ENCODE measurements at regions not wholly inside any gene's neighbourhood (a gene's known extent, or its start where the extent isn't known, plus 50 kb on each side); places are given as distances from the start of the nearest gene placed in this dataset.

DNA sequence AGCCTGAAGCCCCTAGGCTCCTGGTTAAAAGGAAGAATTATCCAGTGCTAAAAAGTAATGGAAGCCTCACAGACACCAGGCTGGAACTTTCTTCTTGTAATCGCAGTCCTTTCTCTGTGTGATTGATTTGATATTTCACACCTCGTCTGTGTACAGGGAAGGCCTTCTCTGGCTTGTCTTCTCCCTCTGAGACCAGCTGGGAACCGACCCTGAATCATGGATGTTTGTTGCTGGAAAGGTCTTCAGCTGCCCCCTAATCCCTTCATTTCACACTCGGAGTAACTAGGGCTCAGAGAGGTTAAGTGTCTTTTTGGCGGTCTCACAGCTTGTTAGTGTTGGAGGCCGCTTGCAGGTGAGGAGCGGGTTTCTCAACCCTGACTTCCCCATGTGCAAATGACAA is 500.2 kb upstream of the CDH4 start:
- H3K27ac ChIP-seq = no peak overlapping the region
- no peak overlapping the region for H3K4me3 ChIP-seq
- H3K36me3 ChIP-seq = no peaks in the 10 kb centered on the region
- H3K9me3 ChIP-seq = no peaks in the 10 kb centered on the region
- no peaks in the 10 kb centered on the region for H3K27me3 ChIP-seq (ENCODE audit: low read depth)
- H3K4me1 ChIP-seq = no peaks in the 10 kb centered on the region
- intact Hi-C loops (cut with DNase I) = no loop called here
- DNase-seq (no peak), ATAC-seq (no peak)
- TF ChIP-seq, protein P1, sequence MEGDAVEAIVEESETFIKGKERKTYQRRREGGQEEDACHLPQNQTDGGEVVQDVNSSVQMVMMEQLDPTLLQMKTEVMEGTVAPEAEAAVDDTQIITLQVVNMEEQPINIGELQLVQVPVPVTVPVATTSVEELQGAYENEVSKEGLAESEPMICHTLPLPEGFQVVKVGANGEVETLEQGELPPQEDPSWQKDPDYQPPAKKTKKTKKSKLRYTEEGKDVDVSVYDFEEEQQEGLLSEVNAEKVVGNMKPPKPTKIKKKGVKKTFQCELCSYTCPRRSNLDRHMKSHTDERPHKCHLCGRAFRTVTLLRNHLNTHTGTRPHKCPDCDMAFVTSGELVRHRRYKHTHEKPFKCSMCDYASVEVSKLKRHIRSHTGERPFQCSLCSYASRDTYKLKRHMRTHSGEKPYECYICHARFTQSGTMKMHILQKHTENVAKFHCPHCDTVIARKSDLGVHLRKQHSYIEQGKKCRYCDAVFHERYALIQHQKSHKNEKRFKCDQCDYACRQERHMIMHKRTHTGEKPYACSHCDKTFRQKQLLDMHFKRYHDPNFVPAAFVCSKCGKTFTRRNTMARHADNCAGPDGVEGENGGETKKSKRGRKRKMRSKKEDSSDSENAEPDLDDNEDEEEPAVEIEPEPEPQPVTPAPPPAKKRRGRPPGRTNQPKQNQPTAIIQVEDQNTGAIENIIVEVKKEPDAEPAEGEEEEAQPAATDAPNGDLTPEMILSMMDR (IDR thresholded peaks at IDR 0.05) = no peak

DNA sequence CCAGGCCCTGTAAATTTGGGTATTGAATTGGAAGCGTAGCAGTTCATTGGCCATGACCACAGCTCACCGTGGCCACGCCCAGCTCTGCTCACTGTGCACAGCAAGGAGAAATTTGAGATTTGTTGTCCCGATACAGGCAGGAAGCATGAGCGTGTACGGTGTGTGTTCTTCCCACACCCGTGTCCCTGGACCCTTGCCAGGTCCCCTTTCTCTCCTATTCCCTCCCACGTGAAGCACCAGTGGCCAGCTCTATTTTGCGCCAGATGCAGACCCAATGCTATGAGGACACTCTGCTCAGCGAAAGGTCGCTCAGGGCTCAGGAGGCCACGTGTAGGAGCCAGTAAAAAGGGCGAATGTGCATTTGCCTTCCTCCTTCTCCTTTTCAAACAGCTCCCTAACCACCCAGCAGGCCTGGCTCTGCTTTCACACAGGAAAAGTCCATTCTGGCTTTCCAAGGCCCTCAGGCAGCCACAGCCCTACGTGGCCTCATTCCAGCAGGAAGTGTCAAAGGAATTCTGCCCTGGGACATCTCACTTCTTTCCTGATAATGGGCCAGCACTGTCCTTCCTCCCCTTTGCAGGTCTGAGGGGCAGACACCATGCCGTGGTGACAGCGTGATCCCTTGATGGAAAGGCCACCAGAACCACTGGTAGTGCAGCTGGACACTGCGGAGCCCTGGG is 499.2 kb upstream of the CDH4 start:
- no peaks in the 10 kb centered on the region for H3K36me3 ChIP-seq
- no peak overlapping the region for H3K27ac ChIP-seq
- ATAC-seq = no peak
- intact Hi-C loops (cut with DNase I) = no loop called here
- no peaks in the 10 kb centered on the region for H3K9me3 ChIP-seq
- no peaks in the 10 kb centered on the region for H3K27me3 ChIP-seq (ENCODE audit: low read depth)
- DNase-seq = no peak
- TF ChIP-seq, protein P1 (IDR thresholded peaks at IDR 0.05) = no peak
- no peaks in the 10 kb centered on the region for H3K4me1 ChIP-seq
- no peak overlapping the region for H3K4me3 ChIP-seq

DNA sequence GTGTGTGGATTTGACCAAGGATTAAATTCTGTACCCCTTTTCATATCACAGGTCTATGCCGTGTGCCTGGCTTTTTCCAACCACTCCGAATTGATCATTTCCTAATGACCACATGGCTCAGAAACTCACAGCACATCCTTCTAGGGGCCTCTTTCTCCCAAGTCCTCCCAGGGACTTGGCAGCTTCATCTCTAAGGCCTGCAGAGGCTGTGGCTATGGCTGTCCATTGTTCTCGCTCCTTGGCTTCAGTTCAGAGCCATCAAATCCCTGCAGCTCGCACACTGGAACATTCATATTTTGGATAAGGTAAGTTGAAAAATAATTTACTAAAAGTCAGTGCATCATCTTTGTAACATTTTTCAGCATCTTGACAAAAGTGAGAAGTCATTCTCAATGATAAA is 497.2 kb upstream of the CDH4 start:
- Histone ChIP-seq H3K27me3 (ENCODE audit: low read depth) (no peaks in the 10 kb centered on the region), H3K4me3 (no peak overlapping the region), H3K9me3 (no peaks in the 10 kb centered on the region), H3K36me3 (no peaks in the 10 kb centered on the region), H3K27ac (no peak overlapping the region), H3K4me1 (no peaks in the 10 kb centered on the region)
- TF ChIP-seq, protein P1 (IDR thresholded peaks at IDR 0.05) = no peak
- intact Hi-C loops (cut with DNase I) = no loop called here
- DNase-seq (no peak), ATAC-seq (no peak)

DNA sequence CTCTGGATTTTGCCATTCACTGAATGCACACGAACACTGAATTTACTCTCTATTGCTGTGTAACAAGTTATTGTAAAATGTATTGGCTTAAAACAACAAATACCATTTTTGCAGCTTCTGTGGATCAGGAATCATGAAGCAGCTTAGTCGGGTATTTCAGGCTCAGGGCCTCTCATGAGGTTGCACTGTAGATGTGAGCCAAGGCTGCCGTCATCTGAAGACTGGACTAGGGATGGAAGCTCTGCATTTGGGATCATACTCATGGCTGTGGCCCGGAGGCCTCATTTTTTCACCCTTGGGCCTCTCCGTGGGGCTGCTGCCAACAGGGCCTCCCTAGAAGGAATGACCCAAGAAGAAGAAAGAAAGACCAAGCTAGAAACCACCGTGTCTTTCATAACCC is 492.4 kb upstream of the CDH4 start:
- no peak for DNase-seq
- intact Hi-C loops (cut with DNase I) = no loop called here
- no peak overlapping the region for H3K4me3 ChIP-seq
- no peaks in the 10 kb centered on the region for H3K27me3 ChIP-seq (ENCODE audit: low read depth)
- no peaks in the 10 kb centered on the region for H3K36me3 ChIP-seq
- H3K27ac ChIP-seq = no peak overlapping the region
- H3K4me1 ChIP-seq = no peaks in the 10 kb centered on the region
- ATAC-seq = no peak
- no peaks in the 10 kb centered on the region for H3K9me3 ChIP-seq
- TF ChIP-seq, protein P1 (IDR thresholded peaks at IDR 0.05) = no peak

DNA sequence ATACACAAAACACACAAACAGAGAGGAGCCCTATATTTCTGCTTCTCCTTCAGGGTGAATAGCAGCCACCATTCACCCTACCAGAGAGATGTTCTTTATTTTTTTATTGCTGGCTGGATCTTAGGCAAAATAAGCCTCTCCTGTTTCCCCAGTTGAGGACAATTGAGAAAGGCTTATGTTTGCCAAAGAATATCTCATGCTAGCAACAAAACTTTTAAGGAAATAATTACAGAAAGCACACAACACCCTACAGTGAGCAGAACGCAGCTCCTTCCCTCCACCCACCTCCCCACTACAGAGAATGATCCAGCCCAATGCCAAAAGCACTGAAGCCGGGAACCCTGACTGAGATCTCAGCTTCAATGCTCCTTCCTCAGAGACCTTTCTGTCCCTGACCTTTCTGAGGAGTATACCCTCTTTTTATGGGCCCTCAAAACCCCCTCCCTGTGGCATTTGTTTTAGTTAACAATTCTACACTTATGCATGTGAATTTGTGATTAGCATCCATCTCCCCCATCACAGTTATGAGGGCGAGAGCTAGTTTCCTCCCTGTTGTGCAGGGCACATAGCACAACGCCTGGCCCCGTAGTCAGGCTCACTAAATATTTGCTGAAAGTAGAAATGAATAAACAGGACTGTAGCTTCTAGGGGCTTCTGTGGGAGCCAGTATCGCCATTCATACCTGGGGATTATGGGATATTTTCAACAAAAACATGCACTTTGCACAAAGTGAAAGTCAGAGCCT is 491.6 kb upstream of the CDH4 start:
- Histone ChIP-seq H3K36me3 (no peaks in the 10 kb centered on the region), H3K27ac (no peak overlapping the region), H3K27me3 (ENCODE audit: low read depth) (no peaks in the 10 kb centered on the region), H3K4me1 (no peaks in the 10 kb centered on the region), H3K9me3 (no peaks in the 10 kb centered on the region), H3K4me3 (no peak overlapping the region)
- TF ChIP-seq, protein P1 (IDR thresholded peaks at IDR 0.05) = no peak
- no peak for DNase-seq
- no peak for ATAC-seq
- intact Hi-C loops (cut with DNase I) = no loop called here
